SK-N-SH (cell line): ENCODE measurements at regions not wholly inside any gene's neighbourhood (a gene's known extent, or its start where the extent isn't known, plus 50 kb on each side); places are given as distances from the start of the nearest gene placed in this dataset.

Experiments
- CTCF ChIA-PET: fragments of 300-600, 350-600 bp; formaldehyde crosslinking; extraction: SDS; loops from one replicate; lab custom pipeline; 2021; lab: Yijun Ruan, JAX
- POLR2A ChIA-PET: fragments of 350-600 bp; sonication (Branson Sonifier 250); formaldehyde crosslinking; extraction: SDS; loops from one replicate; lab custom pipeline; 2020; ENCODE audit warnings: antibody characterized with exemption, inconsistent platforms; lab: Yijun Ruan, JAX
- DNase-seq: peaks from one replicate; pipeline ENCODE4 v3.0.0; 2012
- H2AFZ ChIP-seq: fragments of 200-600 bp; sonication (generic); 2 replicates; pipeline ENCODE4 v1.8.1; 2016; ENCODE audit warnings: antibody characterized with exemption, mild to moderate bottlenecking, low read depth
- H3F3A ChIP-seq: fragments of 200-600 bp; sonication (generic); replicated peaks from 2 replicates; pipeline ENCODE3; 2016; ENCODE audit warnings: antibody characterized with exemption, mild to moderate bottlenecking; ENCODE audit not compliant: insufficient read depth
- H3K27ac ChIP-seq, 2 experiments: fragments of 200-500 bp in 1 of 2; fragments of 200-600 bp in 1 of 2; sonication (Bioruptor generic) in 1 of 2; sonication (generic), shearing (Covaris generic) in 1 of 2; 2 replicates each; pipeline versions ENCODE4 v1.5.1 to v1.6.1; 2014 to 2016; ENCODE audit warnings: low read depth in 2 of 2, inconsistent platforms in 1 of 2, low read length in 1 of 2, mild to moderate bottlenecking in 1 of 2, mixed read lengths in 1 of 2
- H3K27me3 ChIP-seq: fragments of 200-600 bp; sonication (generic), shearing (Covaris generic); 2 replicates; pipeline ENCODE4 v1.6.1; 2016; ENCODE audit warnings: mixed run types; ENCODE audit not compliant: insufficient read depth
- H3K36me3 ChIP-seq, 2 experiments: fragments of 200-500 bp in 1 of 2; fragments of 200-600 bp in 1 of 2; sonication (Bioruptor generic) in 1 of 2; sonication (generic) in 1 of 2; replicated peaks in 1 of 2; 2 replicates each; pipeline versions ENCODE3 to v1.5.1; 2014 to 2016; ENCODE audit warnings: low read length in 1 of 2, mild to moderate bottlenecking in 1 of 2; ENCODE audit not compliant: insufficient read depth in 2 of 2, control insufficient read depth in 1 of 2
- H3K4me1 ChIP-seq, 2 experiments: fragments of 200-500 bp in 1 of 2; fragments of 200-600 bp in 1 of 2; sonication (Bioruptor generic) in 1 of 2; sonication (generic), shearing (Covaris generic) in 1 of 2; 2 replicates each; pipeline versions ENCODE4 v1.5.1 to v1.6.1; 2014 to 2016; ENCODE audit warnings: low read depth in 1 of 2, low read length in 1 of 2, mixed run types in 1 of 2; ENCODE audit not compliant: insufficient read depth in 2 of 2, control insufficient read depth in 1 of 2
- H3K4me2 ChIP-seq: fragments of 200-600 bp; sonication (generic), shearing (Covaris generic); 2 replicates; pipeline ENCODE4 v1.6.1; 2017; ENCODE audit warnings: mixed run types
- H3K4me3 ChIP-seq, 2 experiments: fragments of 200-500 bp in 1 of 2; fragments of 200-600 bp in 1 of 2; sonication (Bioruptor generic) in 1 of 2; sonication (generic), shearing (Covaris generic) in 1 of 2; 2 replicates each; pipeline versions ENCODE4 v1.5.1 to v1.8.1; 2014 to 2016; ENCODE audit warnings: low read depth in 2 of 2, inconsistent platforms in 1 of 2, low read length in 1 of 2, mild to moderate bottlenecking in 1 of 2, mixed read lengths in 1 of 2, moderate library complexity in 1 of 2
- H3K79me2 ChIP-seq: fragments of 200-600 bp; sonication (generic); 2 replicates; pipeline ENCODE4 v1.8.1; 2017; ENCODE audit warnings: mild to moderate bottlenecking; ENCODE audit not compliant: insufficient read depth
- H3K9ac ChIP-seq: fragments of 200-600 bp; sonication (generic); 2 replicates; pipeline ENCODE4 v1.6.1; 2017; ENCODE audit warnings: mixed run types
- H3K9me2 ChIP-seq: fragments of 200-600 bp; sonication (generic); 2 replicates; pipeline ENCODE4 v1.6.1; 2017; ENCODE audit warnings: mixed run types
- H3K9me3 ChIP-seq: fragments of 200-600 bp; sonication (generic); 2 replicates; pipeline ENCODE4 v1.6.1; 2017; ENCODE audit warnings: mixed run types, mild to moderate bottlenecking, moderate library complexity
- H4K20me1 ChIP-seq: fragments of 200-600 bp; sonication (generic); 2 replicates; pipeline ENCODE4 v1.6.1; 2017; ENCODE audit warnings: mild to moderate bottlenecking, mixed run types; ENCODE audit not compliant: insufficient read depth
- CHD2 ChIP-seq: fragments of 150-350 bp; IDR thresholded peaks from 2 replicates; pipeline ENCODE4 v1.6.1; 2018; ENCODE audit warnings: low read length; ENCODE audit not compliant: partially characterized antibody
- FOXJ3 ChIP-seq: sonication (generic); formaldehyde crosslinking; IDR thresholded peaks from 2 replicates; pipeline ENCODE4 v1.5.1; 2020; ENCODE audit warnings: mild to moderate bottlenecking, missing genetic modification reagents
- IRF3 ChIP-seq: fragments of 150-350 bp; IDR thresholded peaks from 2 replicates; pipeline ENCODE4 v1.6.1; 2016; ENCODE audit warnings: mild to moderate bottlenecking, low read depth, low read length
- MXI1 ChIP-seq: IDR thresholded peaks from 2 replicates; pipeline ENCODE4 v1.6.1; 2012; ENCODE audit warnings: mild to moderate bottlenecking, low read depth, low read length, improper control_type of control experiment
- NFIC ChIP-seq: IDR thresholded peaks from 2 replicates; pipeline ENCODE4 v1.4.0; 2012; ENCODE audit warnings: borderline replicate concordance
- NRF1 ChIP-seq: IDR thresholded peaks from 2 replicates; pipeline ENCODE4 v1.6.1; 2012; ENCODE audit warnings: low read depth, mild to moderate bottlenecking, low read length
- POLR2AphosphoS5 ChIP-seq: IDR thresholded peaks from 2 replicates; pipeline ENCODE4 v1.6.1; 2012; ENCODE audit warnings: low read depth, low read length
- RCOR1 ChIP-seq: fragments of 150-350 bp; IDR thresholded peaks from 2 replicates; pipeline ENCODE4 v1.6.1; 2017; ENCODE audit warnings: antibody characterized with exemption, low read length
- REST ChIP-seq: IDR thresholded peaks from 2 replicates; pipeline ENCODE4 v1.6.1; 2012; ENCODE audit warnings: mild to moderate bottlenecking, low read depth, low read length, moderate library complexity
- RXRA ChIP-seq: IDR thresholded peaks from 2 replicates; pipeline ENCODE4 v1.4.0; 2012; ENCODE audit warnings: low read depth, mild to moderate bottlenecking, borderline replicate concordance
- TAF1 ChIP-seq: IDR thresholded peaks from 2 replicates; pipeline ENCODE4 v1.6.1; 2012; ENCODE audit warnings: low read depth, mild to moderate bottlenecking, low read length, moderate library complexity, borderline replicate concordance
- TCF12 ChIP-seq: IDR thresholded peaks from 2 replicates; pipeline ENCODE4 v1.4.0; 2012
- USF1 ChIP-seq: IDR thresholded peaks from 2 replicates; pipeline ENCODE4 v1.4.0; 2012; ENCODE audit warnings: low read depth, borderline replicate concordance
- USF2 ChIP-seq: fragments of 150-350 bp; IDR thresholded peaks from 2 replicates; pipeline ENCODE4 v1.6.1; 2017; ENCODE audit warnings: antibody characterized with exemption, low read length, low read depth, borderline replicate concordance
- YY1 ChIP-seq: IDR thresholded peaks from 2 replicates; pipeline ENCODE4 v1.4.0; 2012; ENCODE audit warnings: low read depth, mild to moderate bottlenecking
- WGBS: methylation state at CpG from one replicate; pipeline ENCODE4 v1.1.6; 2017; ENCODE audit warnings: low lambda C conversion rate; 5-methylcytosine and 5-hydroxymethylcytosine counted together

- Histone ChIP-seq H3K36me3 (peaks cover 0 to 4% of the 10 kb centered on the region in 2 experiments), H2AFZ (no peak overlapping the region), H4K20me1 (no peaks in the 10 kb centered on the region), H3K4me2 (no peak overlapping the region), H3K27ac (no peak overlapping the region), H3K79me2 (no peaks in the 10 kb centered on the region), H3K27me3 (no peaks in the 10 kb centered on the region), H3K9ac (no peak overlapping the region), H3K9me3 (peaks cover 5% of the 10 kb centered on the region; the same call in 1 of the 2 replicates), H3K4me3 (no peak overlapping the region), H3K9me2 (no peaks in the 10 kb centered on the region), H3K4me1 (no peaks in the 10 kb centered on the region), H3F3A (no peaks in the 10 kb centered on the region)
- POLR2A ChIA-PET = no interaction called here
- 0% methylated on average over 1 of the region's 1 CpG for WGBS
- CTCF ChIA-PET = no interaction called here
- no peak for DNase-seq
- TF ChIP-seq REST (no peak), NFIC (no peak), POLR2AphosphoS5 (no peak), CHD2 (no peak), FOXJ3 (CRISPR knock-in tag) (no peak), TCF12 (no peak), USF1 (no peak), USF2 (no peak), MXI1 (no peak), TAF1 (no peak), RXRA (no peak), YY1 (no peak), RCOR1 (no peak), NRF1 (no peak), IRF3 (no peak)
- TF ChIP-seq, all 33 proteins: peak for 0
Observed at GRCh38 chr14:82414853-82415539, 881.3 kb upstream of the SEL1L start.
